Neural progenitor cell (in vitro differentiated cells): ENCODE measurements at regions not wholly inside any gene's neighbourhood (a gene's known extent, or its start where the extent isn't known, plus 50 kb on each side); places are given as distances from the start of the nearest gene placed in this dataset.

Experiments
- DNase-seq: peaks from one replicate; pipeline ENCODE4 v3.0.0-alpha.2; 2016; ENCODE audit warnings: low spot score
- H2AFZ ChIP-seq: fragments of 200-600 bp; sonication (generic); replicated peaks from 2 replicates; pipeline ENCODE4 v1.6.1; 2016; ENCODE audit warnings: antibody characterized with exemption
- H3F3A ChIP-seq: fragments of 200-600 bp; sonication (generic); 2 replicates; pipeline ENCODE4 v1.6.1; 2016; ENCODE audit warnings: antibody characterized with exemption, low read depth
- H3K27ac ChIP-seq: fragments of 200-600 bp; sonication (generic); 2 replicates; pipeline ENCODE4 v1.5.1; 2016; ENCODE audit warnings: mild to moderate bottlenecking
- H3K27me3 ChIP-seq: fragments of 200-600 bp; sonication (generic); 2 replicates; pipeline ENCODE4 v1.6.1; 2016; ENCODE audit warnings: mild to moderate bottlenecking, moderate library complexity
- H3K36me3 ChIP-seq: fragments of 200-600 bp; sonication (generic); 2 replicates; pipeline ENCODE4 v1.5.1; 2016
- H3K4me1 ChIP-seq: fragments of 200-600 bp; sonication (generic); 2 replicates; pipeline ENCODE4 v1.6.1; 2016; ENCODE audit warnings: mixed run types
- H3K4me2 ChIP-seq: fragments of 200-600 bp; sonication (generic); 2 replicates; pipeline ENCODE4 v1.6.1; 2016
- H3K4me3 ChIP-seq: fragments of 200-600 bp; sonication (generic); 2 replicates; pipeline ENCODE4 v1.5.1; 2016
- H3K79me2 ChIP-seq: fragments of 200-600 bp; sonication (generic); 2 replicates; pipeline ENCODE4 v1.6.1; 2016; ENCODE audit warnings: low read depth
- H3K9ac ChIP-seq: fragments of 200-600 bp; sonication (generic); 2 replicates; pipeline ENCODE4 v1.6.1; 2016
- H3K9me3 ChIP-seq: fragments of 200-600 bp; sonication (generic); 2 replicates; pipeline ENCODE4 v1.5.1; 2016; ENCODE audit warnings: low read depth
- H4K20me1 ChIP-seq: fragments of 200-600 bp; sonication (generic); 2 replicates; pipeline ENCODE4 v1.6.1; 2016; ENCODE audit warnings: low read depth
- H3K27ac Mint-ChIP-seq: 3 replicates; pipeline ENCODE4 v1.8.0; 2021; ENCODE audit warnings: mixed read lengths
- H3K27me3 Mint-ChIP-seq: 2 replicates; pipeline ENCODE4 v1.8.0; 2022; ENCODE audit warnings: low read depth, mild to moderate bottlenecking, inconsistent platforms, moderate library complexity, mixed read lengths; ENCODE audit not compliant: insufficient read depth
- H3K36me3 Mint-ChIP-seq: 3 replicates; pipeline ENCODE4 v1.8.0; 2021; ENCODE audit warnings: mixed read lengths
- H3K4me1 Mint-ChIP-seq: 3 replicates; pipeline ENCODE4 v1.8.0; 2021; ENCODE audit warnings: mixed read lengths
- H3K4me3 Mint-ChIP-seq: 3 replicates; pipeline ENCODE4 v1.8.0; 2021; ENCODE audit warnings: mild to moderate bottlenecking, moderate library complexity, mixed read lengths
- H3K9me3 Mint-ChIP-seq: 3 replicates; pipeline ENCODE4 v1.8.0; 2020; ENCODE audit warnings: mixed read lengths
- EZH2 ChIP-seq: fragments of 200-600 bp; sonication (generic); IDR thresholded peaks from 2 replicates; pipeline ENCODE4 v1.6.1; 2017; ENCODE audit warnings: antibody characterized with exemption, mild to moderate bottlenecking, moderate library complexity
- EZH2phosphoT487 ChIP-seq: fragments of 200-600 bp; sonication (generic); IDR thresholded peaks from 2 replicates; pipeline ENCODE4 v1.6.1; 2017; ENCODE audit warnings: antibody characterized with exemption
- TF ChIP-seq, protein P1 (sequence below): fragments of 200-600 bp; sonication (generic); IDR thresholded peaks from 2 replicates; pipeline ENCODE4 v1.5.1; 2017; ENCODE audit warnings: antibody characterized with exemption, mild to moderate bottlenecking

DNA sequence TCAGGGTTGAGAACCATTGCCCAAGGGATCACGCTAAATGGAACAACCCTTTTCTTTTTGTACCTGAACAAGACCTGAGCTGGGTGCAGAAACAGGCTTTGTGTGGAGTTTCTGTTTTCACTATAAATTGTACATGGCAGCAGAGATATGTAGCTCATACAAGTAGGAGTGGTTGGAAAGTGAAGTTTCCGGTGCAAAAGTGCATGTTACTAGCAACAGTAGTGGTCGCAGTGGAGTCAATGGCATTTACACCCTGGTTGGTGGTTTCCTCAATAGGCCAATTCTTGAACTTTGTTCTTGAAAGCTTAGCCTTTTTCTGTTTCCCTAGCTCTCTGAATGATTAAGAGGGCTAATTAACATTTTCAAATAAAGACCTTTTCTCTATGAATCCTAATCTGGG lies 170.7 kb downstream of the NEBL start:
- TF ChIP-seq EZH2phosphoT487 (no peak), EZH2 (no peak)
- TF ChIP-seq, protein P1, sequence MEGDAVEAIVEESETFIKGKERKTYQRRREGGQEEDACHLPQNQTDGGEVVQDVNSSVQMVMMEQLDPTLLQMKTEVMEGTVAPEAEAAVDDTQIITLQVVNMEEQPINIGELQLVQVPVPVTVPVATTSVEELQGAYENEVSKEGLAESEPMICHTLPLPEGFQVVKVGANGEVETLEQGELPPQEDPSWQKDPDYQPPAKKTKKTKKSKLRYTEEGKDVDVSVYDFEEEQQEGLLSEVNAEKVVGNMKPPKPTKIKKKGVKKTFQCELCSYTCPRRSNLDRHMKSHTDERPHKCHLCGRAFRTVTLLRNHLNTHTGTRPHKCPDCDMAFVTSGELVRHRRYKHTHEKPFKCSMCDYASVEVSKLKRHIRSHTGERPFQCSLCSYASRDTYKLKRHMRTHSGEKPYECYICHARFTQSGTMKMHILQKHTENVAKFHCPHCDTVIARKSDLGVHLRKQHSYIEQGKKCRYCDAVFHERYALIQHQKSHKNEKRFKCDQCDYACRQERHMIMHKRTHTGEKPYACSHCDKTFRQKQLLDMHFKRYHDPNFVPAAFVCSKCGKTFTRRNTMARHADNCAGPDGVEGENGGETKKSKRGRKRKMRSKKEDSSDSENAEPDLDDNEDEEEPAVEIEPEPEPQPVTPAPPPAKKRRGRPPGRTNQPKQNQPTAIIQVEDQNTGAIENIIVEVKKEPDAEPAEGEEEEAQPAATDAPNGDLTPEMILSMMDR = no peak
- no peak overlapping the region for H3K4me2 ChIP-seq
- Mint-ChIP-seq H3K9me3 (peaks cover 21% of the 10 kb centered on the region), H3K4me1 (no peaks in the 10 kb centered on the region), H3K27me3 (no peaks in the 10 kb centered on the region), H3K27ac (no peak overlapping the region), H3K36me3 (peaks cover 1% of the 10 kb centered on the region), H3K4me3 (no peak overlapping the region)
- no peaks in the 10 kb centered on the region for H3F3A ChIP-seq
- no peak overlapping the region for H3K27ac ChIP-seq
- H3K9ac ChIP-seq = no peak overlapping the region
- H3K79me2 ChIP-seq = no peaks in the 10 kb centered on the region
- no peaks in the 10 kb centered on the region for H3K27me3 ChIP-seq
- no peak for DNase-seq
- peaks cover 6% of the 10 kb centered on the region for H3K9me3 ChIP-seq
- H2AFZ ChIP-seq = no peak overlapping the region
- H4K20me1 ChIP-seq = no peaks in the 10 kb centered on the region
- H3K4me1 ChIP-seq = no peaks in the 10 kb centered on the region
- no peak overlapping the region for H3K4me3 ChIP-seq
- no peaks in the 10 kb centered on the region for H3K36me3 ChIP-seq

DNA sequence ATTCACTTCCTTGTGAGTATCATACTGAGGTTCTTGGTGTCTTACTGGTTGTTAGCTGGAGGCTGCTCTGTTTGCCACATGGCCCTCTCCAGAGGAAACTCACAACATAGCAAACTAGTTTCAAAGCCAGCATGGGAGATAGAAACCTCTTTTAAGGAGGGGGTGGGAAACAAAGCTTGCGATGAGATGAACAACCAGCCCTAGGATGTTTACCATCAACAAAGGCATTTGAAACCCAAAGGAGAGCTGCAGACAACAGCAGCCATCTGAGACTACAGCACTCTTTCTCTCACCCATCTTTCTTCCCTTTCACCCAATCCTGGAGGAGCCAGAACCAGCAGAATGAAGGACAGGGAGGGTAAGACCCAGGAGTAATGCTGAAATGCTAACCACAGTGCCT lies 182.1 kb downstream of the NEBL start:
- Histone ChIP-seq H3K9me3 (no peaks in the 10 kb centered on the region), H3K9ac (no peak overlapping the region), H3K79me2 (no peaks in the 10 kb centered on the region), H2AFZ (peak overlapping the region; percentile 86), H3K4me1 (peaks cover 5% of the 10 kb centered on the region), H3K27me3 (no peaks in the 10 kb centered on the region), H4K20me1 (no peaks in the 10 kb centered on the region), H3F3A (no peaks in the 10 kb centered on the region), H3K4me3 (no peak overlapping the region), H3K27ac (no peak overlapping the region), H3K36me3 (no peaks in the 10 kb centered on the region), H3K4me2 (no peak overlapping the region)
- Mint-ChIP-seq H3K4me3 (no peak overlapping the region), H3K36me3 (no peaks in the 10 kb centered on the region), H3K4me1 (peaks cover 4% of the 10 kb centered on the region), H3K27me3 (no peaks in the 10 kb centered on the region), H3K27ac (no peak overlapping the region), H3K9me3 (peaks cover 3% of the 10 kb centered on the region)
- no peak for DNase-seq
- no peak for TF ChIP-seq EZH2
- TF ChIP-seq, protein P1 = no peak
- TF ChIP-seq EZH2phosphoT487 = no peak

DNA sequence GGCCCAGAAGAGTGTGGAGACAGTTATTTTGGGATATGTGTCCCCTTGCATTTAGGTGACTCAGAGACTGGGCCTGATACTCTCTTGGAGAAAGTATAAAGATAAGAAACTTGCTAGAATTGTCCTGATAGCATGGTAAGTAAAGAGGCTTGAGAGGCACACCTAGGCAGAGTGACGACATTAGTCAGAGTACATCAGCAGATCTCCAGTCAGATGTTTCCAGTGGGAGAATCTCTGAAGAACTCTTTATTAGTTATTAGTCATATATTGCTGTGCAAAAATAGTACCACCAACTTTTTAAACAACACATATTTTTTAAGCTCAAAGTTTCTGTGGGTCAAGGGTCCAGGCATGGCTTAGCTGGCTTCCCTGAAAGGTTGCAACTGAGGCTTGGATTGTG lies 182.6 kb downstream of the NEBL start:
- TF ChIP-seq EZH2phosphoT487 = no peak
- TF ChIP-seq, protein P1 = no peak
- no peak for TF ChIP-seq EZH2
- Histone ChIP-seq H3K9ac (no peak overlapping the region), H3F3A (no peaks in the 10 kb centered on the region), H2AFZ (peak overlapping the region; percentile 86), H3K4me2 (no peak overlapping the region), H3K36me3 (no peaks in the 10 kb centered on the region), H3K27me3 (no peaks in the 10 kb centered on the region), H3K27ac (no peak overlapping the region), H3K79me2 (no peaks in the 10 kb centered on the region), H3K4me3 (no peak overlapping the region), H3K4me1 (peaks cover 9% of the 10 kb centered on the region), H4K20me1 (no peaks in the 10 kb centered on the region), H3K9me3 (no peaks in the 10 kb centered on the region)
- Mint-ChIP-seq H3K4me3 (no peak overlapping the region), H3K9me3 (peaks cover 3% of the 10 kb centered on the region), H3K36me3 (no peaks in the 10 kb centered on the region), H3K27ac (peak overlapping the region; percentile 29), H3K4me1 (peaks cover 8% of the 10 kb centered on the region), H3K27me3 (no peaks in the 10 kb centered on the region)
- no peak for DNase-seq

DNA sequence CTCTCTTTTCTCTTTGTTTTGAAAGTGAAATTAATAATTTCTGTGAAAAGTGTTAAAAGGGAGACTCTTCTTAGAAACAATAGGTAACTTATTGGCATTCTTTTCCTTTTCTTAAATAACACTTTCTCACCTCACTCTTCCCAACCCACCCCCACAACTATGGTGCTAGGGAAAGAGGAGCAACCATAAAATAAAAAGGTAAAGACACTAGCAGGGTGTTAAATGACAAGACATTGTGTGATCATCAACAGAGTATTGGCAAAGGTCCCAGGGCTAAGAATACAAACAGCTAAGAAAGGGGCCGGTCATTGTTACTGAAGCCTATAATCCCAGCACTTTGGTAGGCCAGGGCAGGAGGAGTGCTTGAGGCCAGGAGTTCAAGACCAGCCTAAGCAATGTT lies 183.7 kb downstream of the NEBL start:
- Mint-ChIP-seq H3K36me3 (no peaks in the 10 kb centered on the region), H3K4me1 (peaks cover 8% of the 10 kb centered on the region), H3K27me3 (no peaks in the 10 kb centered on the region), H3K9me3 (peaks cover 3% of the 10 kb centered on the region), H3K4me3 (no peak overlapping the region), H3K27ac (no peak overlapping the region)
- no peaks in the 10 kb centered on the region for H3K36me3 ChIP-seq
- no peak overlapping the region for H3K9ac ChIP-seq
- H3K9me3 ChIP-seq = no peaks in the 10 kb centered on the region
- no peaks in the 10 kb centered on the region for H4K20me1 ChIP-seq
- no peak overlapping the region for H3K27ac ChIP-seq
- no peak overlapping the region for H2AFZ ChIP-seq
- DNase-seq = no peak
- TF ChIP-seq EZH2 = no peak
- TF ChIP-seq EZH2phosphoT487 = no peak
- TF ChIP-seq, protein P1 = no peak
- H3K27me3 ChIP-seq = no peaks in the 10 kb centered on the region
- H3K79me2 ChIP-seq = no peaks in the 10 kb centered on the region
- no peak overlapping the region for H3K4me3 ChIP-seq
- no peak overlapping the region for H3K4me2 ChIP-seq
- peaks cover 9% of the 10 kb centered on the region for H3K4me1 ChIP-seq
- H3F3A ChIP-seq = no peaks in the 10 kb centered on the region
